Keratinocyte (primary cell): ENCODE measurements at regions not wholly inside any gene's neighbourhood (a gene's known extent, or its start where the extent isn't known, plus 50 kb on each side); places are given as distances from the start of the nearest gene placed in this dataset.

Experiments
- EZH2 ChIP-seq: IDR thresholded peaks from one replicate; pipeline ENCODE4 v1.6.1; 2012; ENCODE audit warnings: inconsistent platforms, mild to moderate bottlenecking, low read length, moderate library complexity
- TF ChIP-seq, protein P1 (sequence below), 3 experiments: IDR thresholded peaks in 1 of 3; conservative IDR thresholded peaks in 1 of 3; optimal IDR thresholded peaks in 1 of 3; 2 replicates in 2 of 3; 3 replicates in 1 of 3; pipeline versions ENCODE3 to v1.5.1; 2011; ENCODE audit warnings: low read length in 3 of 3, mild to moderate bottlenecking in 3 of 3, moderate library complexity in 2 of 3, control low read depth in 1 of 3, inconsistent platforms in 1 of 3; ENCODE audit not compliant: insufficient read depth in 2 of 3; ENCODE audit errors: extremely low read depth in 1 of 3

DNA sequence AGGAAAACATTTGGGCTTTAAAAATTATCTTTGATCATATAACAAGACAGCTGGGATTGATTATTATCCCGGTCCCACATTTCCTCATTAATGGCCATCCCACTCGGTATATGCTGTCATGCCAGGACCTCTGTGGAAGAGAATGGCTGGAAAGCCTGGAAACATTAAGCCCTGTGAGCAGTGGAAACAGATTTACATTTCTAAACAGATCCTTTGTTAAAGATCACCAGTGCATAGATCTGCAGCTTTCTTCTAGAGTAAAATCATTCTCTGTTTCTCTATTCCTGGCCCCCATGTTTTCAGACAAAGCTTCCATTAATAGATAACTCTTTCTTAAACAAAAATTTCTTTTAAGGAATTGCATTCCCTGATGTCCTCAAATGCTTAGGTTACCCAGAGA, 152.2 kb downstream of the CAVIN4 start:
- TF ChIP-seq, protein P1, sequence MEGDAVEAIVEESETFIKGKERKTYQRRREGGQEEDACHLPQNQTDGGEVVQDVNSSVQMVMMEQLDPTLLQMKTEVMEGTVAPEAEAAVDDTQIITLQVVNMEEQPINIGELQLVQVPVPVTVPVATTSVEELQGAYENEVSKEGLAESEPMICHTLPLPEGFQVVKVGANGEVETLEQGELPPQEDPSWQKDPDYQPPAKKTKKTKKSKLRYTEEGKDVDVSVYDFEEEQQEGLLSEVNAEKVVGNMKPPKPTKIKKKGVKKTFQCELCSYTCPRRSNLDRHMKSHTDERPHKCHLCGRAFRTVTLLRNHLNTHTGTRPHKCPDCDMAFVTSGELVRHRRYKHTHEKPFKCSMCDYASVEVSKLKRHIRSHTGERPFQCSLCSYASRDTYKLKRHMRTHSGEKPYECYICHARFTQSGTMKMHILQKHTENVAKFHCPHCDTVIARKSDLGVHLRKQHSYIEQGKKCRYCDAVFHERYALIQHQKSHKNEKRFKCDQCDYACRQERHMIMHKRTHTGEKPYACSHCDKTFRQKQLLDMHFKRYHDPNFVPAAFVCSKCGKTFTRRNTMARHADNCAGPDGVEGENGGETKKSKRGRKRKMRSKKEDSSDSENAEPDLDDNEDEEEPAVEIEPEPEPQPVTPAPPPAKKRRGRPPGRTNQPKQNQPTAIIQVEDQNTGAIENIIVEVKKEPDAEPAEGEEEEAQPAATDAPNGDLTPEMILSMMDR (optimal IDR thresholded peaks at IDR 0.05 in 1 of 3, IDR thresholded peaks at IDR 0.05 in 1 of 3, conservative IDR thresholded peaks at IDR 0.05 in 1 of 3; ENCODE audit: extremely low read depth in 1 of 3, insufficient read depth in 2 of 3, low read length in 3 of 3), result no peak
- TF ChIP-seq EZH2, result no peak
